WTC11 (cell line): ENCODE measurements at regions not wholly inside any gene's neighbourhood (a gene's known extent, or its start where the extent isn't known, plus 50 kb on each side); places are given as distances from the start of the nearest gene placed in this dataset.

Experiments used
- ATAC-seq: fragments of 200-7000 bp; cut with Tn5 transposase; 2 replicates; pipeline ENCODE4 v1.10.0; 2021; ENCODE audit warnings: mild to moderate bottlenecking, moderate library complexity
- CTCF ChIA-PET: fragments of 300-600 bp; sonication (Branson Sonifier 250); formaldehyde crosslinking; loops from one replicate; lab custom pipeline; 2021; ENCODE audit warnings: antibody characterized with exemption; lab: Charles Lee
- POLR2A ChIA-PET: fragments of 350-600 bp; sonication (Branson Sonifier 250); formaldehyde crosslinking; loops from one replicate; lab custom pipeline; 2021; ENCODE audit warnings: antibody characterized with exemption; lab: Charles Lee
- DNase-seq: peaks from one replicate; pipeline ENCODE4 v3.0.0; 2021; ENCODE audit warnings: low spot score
- H3K27ac Mint-ChIP-seq: 2 replicates; pipeline ENCODE4 v1.8.0; 2021; ENCODE audit warnings: mixed read lengths
- H3K27me3 Mint-ChIP-seq: 2 replicates; pipeline ENCODE4 v1.8.0; 2021; ENCODE audit warnings: low read depth, mild to moderate bottlenecking, moderate library complexity, mixed read lengths
- H3K36me3 Mint-ChIP-seq: 2 replicates; pipeline ENCODE4 v1.8.0; 2021; ENCODE audit warnings: mixed read lengths
- H3K4me1 Mint-ChIP-seq: 2 replicates; pipeline ENCODE4 v1.8.0; 2022; ENCODE audit warnings: mixed read lengths
- H3K4me3 Mint-ChIP-seq: 2 replicates; pipeline ENCODE4 v1.8.0; 2021; ENCODE audit warnings: mild to moderate bottlenecking, moderate library complexity, mixed read lengths
- H3K9me3 Mint-ChIP-seq: 2 replicates; pipeline ENCODE4 v1.8.0; 2021; ENCODE audit warnings: mixed read lengths
- AFF4 ChIP-seq: sonication (generic); formaldehyde crosslinking; IDR thresholded peaks from 2 replicates; pipeline ENCODE4 v1.8.1; 2023; ENCODE audit warnings: mild to moderate bottlenecking, missing genetic modification reagents, borderline replicate concordance
- CREB1 ChIP-seq: sonication (generic); formaldehyde crosslinking; IDR thresholded peaks from 2 replicates; pipeline ENCODE4 v1.8.0; 2023; ENCODE audit warnings: mild to moderate bottlenecking, missing genetic modification reagents
- CREM ChIP-seq: sonication (generic); formaldehyde crosslinking; IDR thresholded peaks from 2 replicates; pipeline ENCODE4 v1.8.1; 2022; ENCODE audit warnings: mild to moderate bottlenecking, missing genetic modification reagents, moderate library complexity
- E2F1 ChIP-seq: sonication (generic); formaldehyde crosslinking; IDR thresholded peaks from 2 replicates; pipeline ENCODE4 v1.8.0; 2022; ENCODE audit warnings: mild to moderate bottlenecking, missing genetic modification reagents
- EMX1 ChIP-seq: fragments of 250-450 bp; sonication (Bioruptor Pico); IDR thresholded peaks from 2 replicates; pipeline ENCODE4 v1.8.0; 2021; ENCODE audit warnings: mild to moderate bottlenecking
- ERG ChIP-seq: fragments of 250-450 bp; sonication (Bioruptor Pico); IDR thresholded peaks from 2 replicates; pipeline ENCODE4 v1.8.0; 2021; ENCODE audit warnings: mild to moderate bottlenecking
- ESRRA ChIP-seq: sonication (generic); formaldehyde crosslinking; IDR thresholded peaks from 2 replicates; pipeline ENCODE4 v1.8.1; 2022; ENCODE audit warnings: mild to moderate bottlenecking, missing genetic modification reagents, borderline replicate concordance
- FOXP4 ChIP-seq: sonication (generic); formaldehyde crosslinking; IDR thresholded peaks from 2 replicates; pipeline ENCODE4 v1.8.0; 2022; ENCODE audit warnings: mild to moderate bottlenecking, missing genetic modification reagents
- MYBL2 ChIP-seq: sonication (generic); formaldehyde crosslinking; IDR thresholded peaks from 2 replicates; pipeline ENCODE4 v1.8.1; 2023; ENCODE audit warnings: mild to moderate bottlenecking, moderate library complexity, missing genetic modification reagents
- PRDM15 ChIP-seq: sonication (generic); formaldehyde crosslinking; IDR thresholded peaks from 2 replicates; pipeline ENCODE4 v1.8.0; 2022; ENCODE audit warnings: missing genetic modification reagents
- PREB ChIP-seq: sonication (generic); formaldehyde crosslinking; IDR thresholded peaks from 2 replicates; pipeline ENCODE4 v1.8.1; 2022; ENCODE audit warnings: mild to moderate bottlenecking, missing genetic modification reagents, moderate library complexity, borderline replicate concordance
- ZMAT4 ChIP-seq: fragments of 250-450 bp; sonication (Bioruptor Pico); IDR thresholded peaks from 2 replicates; pipeline ENCODE4 v1.9.0; 2021; ENCODE audit warnings: mild to moderate bottlenecking
- ZNF263 ChIP-seq: sonication (generic); formaldehyde crosslinking; IDR thresholded peaks from 2 replicates; pipeline ENCODE4 v1.8.1; 2022; ENCODE audit warnings: low read depth, mild to moderate bottlenecking, moderate library complexity, missing genetic modification reagents
- ZNF423 ChIP-seq: fragments of 250-450 bp; sonication (Bioruptor Pico); IDR thresholded peaks from 2 replicates; pipeline ENCODE4 v2.1.2; 2022; ENCODE audit warnings: mild to moderate bottlenecking, moderate library complexity
- ZNF532 ChIP-seq: fragments of 250-450 bp; sonication (Bioruptor Pico); IDR thresholded peaks from 2 replicates; pipeline ENCODE4 v1.9.0; 2021; ENCODE audit warnings: mild to moderate bottlenecking, borderline replicate concordance

GRCh38 chr6:9647071-9647445 is 767.8 kb downstream of the TFAP2A start:
- H3K36me3 Mint-ChIP-seq = no peaks in the 10 kb centered on the region
- CTCF ChIA-PET = no interaction called here

GRCh38 chr6:9646342-9647070 is 768.4 kb downstream of the TFAP2A start:
- Mint-ChIP-seq H3K4me3 (no peak overlapping the region), H3K27me3 (no peaks in the 10 kb centered on the region), H3K4me1 (no peaks in the 10 kb centered on the region), H3K9me3 (no peaks in the 10 kb centered on the region), H3K27ac (no peak overlapping the region), H3K36me3 (no peaks in the 10 kb centered on the region)
- ATAC-seq (no peak), DNase-seq (no peak)
- POLR2A ChIA-PET = no interaction called here
- CTCF ChIA-PET = no interaction called here
- no peak for TF ChIP-seq CREM
- TF ChIP-seq FOXP4 (CRISPR knock-in tag) = no peak
- TF ChIP-seq ESRRA (CRISPR knock-in tag) = no peak
- TF ChIP-seq MYBL2 (CRISPR knock-in tag) = no peak
- no peak for TF ChIP-seq PREB (CRISPR knock-in tag)
- no peak for TF ChIP-seq CREB1 (CRISPR knock-in tag)
- TF ChIP-seq ZNF423 (CRISPR knock-in tag) = no peak
- no peak for TF ChIP-seq EMX1 (CRISPR knock-in tag)
- TF ChIP-seq ZNF263 (CRISPR knock-in tag) = no peak
- no peak for TF ChIP-seq PRDM15 (CRISPR knock-in tag)
- TF ChIP-seq ZMAT4 (CRISPR knock-in tag) = no peak
- no peak for TF ChIP-seq E2F1
- TF ChIP-seq ZNF532 = no peak
- no peak for TF ChIP-seq AFF4
- no peak for TF ChIP-seq ERG (CRISPR knock-in tag)

More at GRCh38 chr6:9647071-9647445, 767.8 kb downstream of the TFAP2A start:
- ATAC-seq (no peak), DNase-seq (no peak)
- no peaks in the 10 kb centered on the region for H3K27me3 Mint-ChIP-seq
- H3K4me1 Mint-ChIP-seq = no peaks in the 10 kb centered on the region
- no peak overlapping the region for H3K4me3 Mint-ChIP-seq
- POLR2A ChIA-PET = no interaction called here
- H3K9me3 Mint-ChIP-seq = no peaks in the 10 kb centered on the region
- H3K27ac Mint-ChIP-seq = no peak overlapping the region
- TF ChIP-seq ESRRA (CRISPR knock-in tag) = no peak
